ENCODE measurements at regions not wholly inside any gene's neighbourhood (a gene's known extent, or its start where the extent isn't known, plus 50 kb on each side); places are given as distances from the start of the nearest gene placed in this dataset.

DNA sequence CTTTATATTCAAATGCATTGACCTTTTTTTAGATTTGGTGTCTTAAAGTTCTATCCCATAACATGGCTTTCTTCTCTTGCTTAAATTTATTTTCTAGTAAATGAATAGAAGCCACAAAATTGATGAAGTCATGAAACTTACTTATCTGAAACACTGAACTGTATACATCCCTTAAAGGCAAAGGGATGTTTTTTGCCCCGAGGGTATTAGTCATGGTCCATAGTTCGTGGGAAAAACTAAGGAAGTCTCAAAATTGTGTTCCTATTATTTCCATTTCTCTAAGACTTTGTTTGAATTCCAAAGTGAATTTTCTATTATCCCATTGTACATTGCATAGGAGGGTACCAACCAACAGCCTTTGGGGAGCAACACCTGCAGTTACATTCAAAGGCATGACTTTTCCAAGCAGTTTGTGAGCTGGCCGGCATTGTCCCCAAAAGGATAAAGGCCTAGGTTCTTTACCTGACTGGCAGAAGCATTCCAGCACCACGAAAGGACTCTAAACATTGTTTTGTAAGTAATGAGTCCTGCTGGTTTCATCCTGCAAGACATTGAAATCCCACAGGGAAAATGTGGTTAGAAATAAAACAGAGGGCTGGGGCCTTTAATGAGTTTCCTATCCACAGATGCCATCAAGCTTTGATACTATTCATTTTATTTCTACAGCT, 473.5 kb downstream of the PRKD1 start:
- Histone ChIP-seq H3K27ac (ENCODE audit: low read depth, low read length) (no peak overlapping the region), H3K9me3 (ENCODE audit: control insufficient read depth in 2 of 3, low read length in 3 of 3) (no peaks in the 10 kb centered on the region), H3K27me3 (ENCODE audit: control insufficient read depth in 2 of 2, insufficient read depth in 2 of 2, low read length in 2 of 2) (no peaks in the 10 kb centered on the region), H3K4me3 (ENCODE audit: low read length) (no peak overlapping the region), H3K36me3 (ENCODE audit: control insufficient read depth in 2 of 3, insufficient read depth in 3 of 3, low read length in 3 of 3) (no peaks in the 10 kb centered on the region), H3K4me1 (ENCODE audit: control insufficient read depth in 2 of 2, insufficient read depth in 2 of 2, low read length in 2 of 2) (no peaks in the 10 kb centered on the region)
- H3K4me1 Mint-ChIP-seq: no peaks in the 10 kb centered on the region
- no peaks in the 10 kb centered on the region for H3K27me3 Mint-ChIP-seq
- H3K36me3 Mint-ChIP-seq: no peaks in the 10 kb centered on the region
- DNase-seq (no peak), ATAC-seq (no peak)
- no peak overlapping the region for H3K27ac Mint-ChIP-seq
- intact Hi-C loops (cut with micrococcal nuclease): no loop called here
- ChIA-PET CTCF (no interaction called here), POLR2A (no interaction called here)
- H3K9me3 Mint-ChIP-seq: peaks cover 0 to 5% (median under 1%) of the 10 kb centered on the region in 11 donors
- no peak overlapping the region for H3K4me3 Mint-ChIP-seq

DNA sequence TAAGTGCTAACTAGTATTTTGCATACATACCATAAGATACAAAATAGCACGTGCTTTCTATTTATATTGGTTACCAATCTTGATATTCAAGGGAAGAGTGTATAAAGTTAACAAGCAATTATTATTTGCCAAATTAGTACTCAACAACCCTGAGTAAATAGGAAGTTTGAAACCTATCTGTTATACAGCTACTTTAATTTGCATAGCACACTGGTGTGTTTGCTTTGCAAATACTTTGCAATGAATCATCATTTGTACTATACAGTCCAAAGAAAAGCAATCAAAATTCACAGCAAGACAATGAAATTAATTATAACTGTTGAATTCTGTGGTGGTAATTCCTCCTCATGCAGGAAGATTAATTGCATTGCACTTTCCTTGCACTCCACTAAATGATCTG, 469.1 kb downstream of the PRKD1 start:
- CTCF ChIA-PET: interaction anchor here (1.0 kb wide), 1 partner anchor 8 kb away, joined by 3 read pairs; no protein-coding TSS in a partner anchor
- no peak for DNase-seq

DNA sequence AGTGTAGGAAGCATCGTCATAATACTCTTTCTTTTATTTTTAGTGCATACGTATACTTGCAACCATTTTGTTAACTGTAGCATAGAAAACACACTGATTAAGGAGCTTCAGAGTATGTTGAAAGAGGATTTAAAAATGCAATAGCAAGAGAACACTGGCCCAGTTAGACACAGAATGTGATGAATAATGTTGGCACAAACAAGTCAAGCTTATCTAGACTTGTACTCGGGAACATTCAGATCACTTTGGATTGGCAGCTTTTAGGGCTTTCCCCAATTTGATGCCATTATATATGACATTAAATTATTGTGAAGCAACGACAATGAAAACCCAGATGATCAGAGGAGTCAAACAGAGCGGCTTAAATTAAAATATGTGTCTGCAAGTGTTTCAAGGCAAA, 468.1 kb downstream of the PRKD1 start:
- H3K27ac ChIP-seq (ENCODE audit: low read depth, low read length): no peak overlapping the region
- H3K36me3 Mint-ChIP-seq: no peaks in the 10 kb centered on the region
- DNase-seq: no peak
- H3K4me1 ChIP-seq (ENCODE audit: control insufficient read depth in 2 of 2, insufficient read depth in 2 of 2, low read length in 2 of 2): no peaks in the 10 kb centered on the region
- no peak for ATAC-seq
- no peaks in the 10 kb centered on the region for H3K9me3 ChIP-seq (ENCODE audit: control insufficient read depth in 2 of 3, low read length in 3 of 3)
- no peaks in the 10 kb centered on the region for H3K27me3 Mint-ChIP-seq
- H3K27ac Mint-ChIP-seq: no peak overlapping the region
- intact Hi-C loops (cut with micrococcal nuclease): no loop called here
- H3K9me3 Mint-ChIP-seq: peaks cover 0 to 19% (median 2%) of the 10 kb centered on the region in 11 donors
- no peaks in the 10 kb centered on the region for H3K27me3 ChIP-seq (ENCODE audit: control insufficient read depth in 2 of 2, insufficient read depth in 2 of 2, low read length in 2 of 2)
- no peak overlapping the region for H3K4me3 ChIP-seq (ENCODE audit: low read length)
- no peaks in the 10 kb centered on the region for H3K4me1 Mint-ChIP-seq
- no peaks in the 10 kb centered on the region for H3K36me3 ChIP-seq (ENCODE audit: control insufficient read depth in 2 of 3, insufficient read depth in 3 of 3, low read length in 3 of 3)
- CTCF ChIA-PET: interaction anchor here (1.0 kb wide), 1 partner anchor 9 kb away, joined by 3 read pairs; no protein-coding TSS in a partner anchor
- POLR2A ChIA-PET: no interaction called here
- no peak overlapping the region for H3K4me3 Mint-ChIP-seq

More for the DNA sequence above, 469.1 kb downstream of the PRKD1 start:
- no peak for ATAC-seq
- no peaks in the 10 kb centered on the region for H3K4me1 ChIP-seq (ENCODE audit: control insufficient read depth in 2 of 2, insufficient read depth in 2 of 2, low read length in 2 of 2)
- H3K9me3 ChIP-seq (ENCODE audit: control insufficient read depth in 2 of 3, low read length in 3 of 3): no peaks in the 10 kb centered on the region
- no peaks in the 10 kb centered on the region for H3K36me3 ChIP-seq (ENCODE audit: control insufficient read depth in 2 of 3, insufficient read depth in 3 of 3, low read length in 3 of 3)
- Mint-ChIP-seq H3K4me3 (no peak overlapping the region), H3K36me3 (no peaks in the 10 kb centered on the region), H3K27ac (no peak overlapping the region), H3K9me3 (peaks cover 0 to 16% (median 2%) of the 10 kb centered on the region in 11 donors), H3K27me3 (no peaks in the 10 kb centered on the region), H3K4me1 (no peaks in the 10 kb centered on the region)
- H3K27ac ChIP-seq (ENCODE audit: low read depth, low read length): no peak overlapping the region
- intact Hi-C loops (cut with micrococcal nuclease): no loop called here
- H3K27me3 ChIP-seq (ENCODE audit: control insufficient read depth in 2 of 2, insufficient read depth in 2 of 2, low read length in 2 of 2): no peaks in the 10 kb centered on the region
- POLR2A ChIA-PET: no interaction called here
- H3K4me3 ChIP-seq (ENCODE audit: low read length): no peak overlapping the region

DNA sequence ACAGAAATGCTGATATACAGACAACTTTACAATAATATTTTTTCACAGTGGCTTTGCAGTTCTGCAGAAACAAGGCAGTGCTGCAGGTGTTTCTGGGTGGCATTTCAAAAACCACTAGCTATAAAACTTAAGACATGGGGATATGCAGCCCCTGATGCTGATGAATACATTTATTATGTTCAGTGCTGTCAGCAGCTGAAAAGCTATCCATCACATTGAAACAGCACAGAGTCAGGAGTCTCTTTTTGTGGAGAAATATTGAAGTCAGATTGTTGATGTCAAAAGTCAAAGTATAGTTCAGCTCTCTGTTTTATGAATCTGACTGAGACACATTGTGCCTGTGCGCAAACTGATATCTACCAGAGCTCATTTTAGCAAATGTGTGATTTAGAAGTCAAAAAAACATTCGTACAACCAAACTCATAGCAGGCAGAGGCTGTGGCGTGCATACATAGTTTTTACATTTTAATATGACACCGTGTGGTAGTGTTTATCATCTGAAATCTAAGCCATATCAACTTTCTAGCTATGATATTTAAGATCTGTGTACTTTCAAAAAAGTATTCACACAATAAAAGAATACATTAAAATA, 467.6 kb downstream of the PRKD1 start:
- CTCF ChIA-PET: no interaction called here
- Histone ChIP-seq H3K36me3 (ENCODE audit: control insufficient read depth in 2 of 3, insufficient read depth in 3 of 3, low read length in 3 of 3) (no peaks in the 10 kb centered on the region), H3K27ac (ENCODE audit: low read depth, low read length) (no peak overlapping the region), H3K9me3 (ENCODE audit: control insufficient read depth in 2 of 3, low read length in 3 of 3) (no peaks in the 10 kb centered on the region), H3K4me1 (ENCODE audit: control insufficient read depth in 2 of 2, insufficient read depth in 2 of 2, low read length in 2 of 2) (no peaks in the 10 kb centered on the region), H3K4me3 (ENCODE audit: low read length) (no peak overlapping the region), H3K27me3 (ENCODE audit: control insufficient read depth in 2 of 2, insufficient read depth in 2 of 2, low read length in 2 of 2) (no peaks in the 10 kb centered on the region)
- Mint-ChIP-seq H3K27ac (no peak overlapping the region), H3K27me3 (no peaks in the 10 kb centered on the region), H3K9me3 (peaks cover 0 to 22% (median 2%) of the 10 kb centered on the region in 11 donors), H3K36me3 (no peaks in the 10 kb centered on the region), H3K4me1 (no peaks in the 10 kb centered on the region), H3K4me3 (no peak overlapping the region)
- no peak for ATAC-seq
- intact Hi-C loops (cut with micrococcal nuclease): no loop called here
- POLR2A ChIA-PET: no interaction called here
- no peak for DNase-seq

DNA sequence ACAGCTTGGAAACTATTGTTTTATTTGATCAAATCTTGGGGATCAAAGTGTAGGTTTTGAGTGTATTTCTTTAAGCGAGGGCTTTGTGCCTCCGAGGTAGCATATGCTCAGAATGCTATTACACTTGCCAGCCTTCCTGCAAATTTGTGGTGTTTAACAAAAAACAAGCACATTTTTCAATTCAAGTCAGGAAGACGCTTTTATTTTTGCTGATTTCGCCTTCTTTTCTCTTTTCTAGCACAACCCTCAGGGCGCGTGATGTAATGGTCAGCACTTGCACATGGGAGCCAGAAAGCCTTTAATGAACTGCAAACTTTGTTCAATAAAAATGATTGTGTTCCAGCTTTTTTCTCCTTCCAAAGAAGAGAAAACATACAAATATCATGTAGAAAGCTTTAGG, 466.5 kb downstream of the PRKD1 start:
- no peaks in the 10 kb centered on the region for H3K36me3 Mint-ChIP-seq
- Histone ChIP-seq H3K27me3 (ENCODE audit: control insufficient read depth in 2 of 2, insufficient read depth in 2 of 2, low read length in 2 of 2) (no peaks in the 10 kb centered on the region), H3K4me3 (ENCODE audit: low read length) (no peak overlapping the region), H3K27ac (ENCODE audit: low read depth, low read length) (no peak overlapping the region), H3K36me3 (ENCODE audit: control insufficient read depth in 2 of 3, insufficient read depth in 3 of 3, low read length in 3 of 3) (no peaks in the 10 kb centered on the region), H3K9me3 (ENCODE audit: control insufficient read depth in 2 of 3, low read length in 3 of 3) (no peaks in the 10 kb centered on the region), H3K4me1 (ENCODE audit: control insufficient read depth in 2 of 2, insufficient read depth in 2 of 2, low read length in 2 of 2) (no peaks in the 10 kb centered on the region)
- CTCF ChIA-PET: no interaction called here
- no peak overlapping the region for H3K27ac Mint-ChIP-seq
- no peaks in the 10 kb centered on the region for H3K27me3 Mint-ChIP-seq
- H3K4me3 Mint-ChIP-seq: no peak overlapping the region
- DNase-seq: no peak
- no peaks in the 10 kb centered on the region for H3K4me1 Mint-ChIP-seq
- POLR2A ChIA-PET: no interaction called here
- intact Hi-C loops (cut with micrococcal nuclease): no loop called here
- H3K9me3 Mint-ChIP-seq: peaks cover 0 to 22% (median 2%) of the 10 kb centered on the region in 11 donors
- no peak for ATAC-seq

DNA sequence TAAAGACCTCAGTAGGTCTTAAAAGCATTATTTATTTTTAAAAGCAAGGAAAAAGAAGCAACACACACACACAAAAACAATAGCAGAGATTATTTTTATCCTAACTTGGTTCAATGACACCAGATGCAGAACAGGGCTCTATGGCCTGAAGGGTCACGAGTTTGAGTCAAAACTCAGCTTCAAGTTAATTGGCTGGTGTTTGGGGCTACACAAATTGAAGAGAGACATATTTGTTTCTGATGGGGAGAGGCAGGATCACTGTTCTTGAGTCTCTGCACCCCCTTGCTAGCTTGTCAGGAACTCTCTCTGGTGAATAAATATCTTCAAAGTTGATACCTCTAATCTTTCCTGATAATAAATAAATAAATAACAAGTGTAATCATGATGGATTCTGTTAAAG, 466.1 kb downstream of the PRKD1 start:
- H3K27ac ChIP-seq (ENCODE audit: low read depth, low read length): no peak overlapping the region
- H3K4me1 ChIP-seq (ENCODE audit: control insufficient read depth in 2 of 2, insufficient read depth in 2 of 2, low read length in 2 of 2): no peaks in the 10 kb centered on the region
- POLR2A ChIA-PET: no interaction called here
- no peaks in the 10 kb centered on the region for H3K9me3 ChIP-seq (ENCODE audit: control insufficient read depth in 2 of 3, low read length in 3 of 3)
- no peak overlapping the region for H3K4me3 ChIP-seq (ENCODE audit: low read length)
- H3K36me3 ChIP-seq (ENCODE audit: control insufficient read depth in 2 of 3, insufficient read depth in 3 of 3, low read length in 3 of 3): no peaks in the 10 kb centered on the region
- H3K36me3 Mint-ChIP-seq: no peaks in the 10 kb centered on the region
- H3K4me1 Mint-ChIP-seq: no peaks in the 10 kb centered on the region
- no peak for ATAC-seq
- intact Hi-C loops (cut with micrococcal nuclease): no loop called here
- H3K27me3 Mint-ChIP-seq: no peaks in the 10 kb centered on the region
- CTCF ChIA-PET: no interaction called here
- H3K9me3 Mint-ChIP-seq: peaks cover 0 to 22% (median 2%) of the 10 kb centered on the region in 11 donors
- no peak overlapping the region for H3K27ac Mint-ChIP-seq
- no peaks in the 10 kb centered on the region for H3K27me3 ChIP-seq (ENCODE audit: control insufficient read depth in 2 of 2, insufficient read depth in 2 of 2, low read length in 2 of 2)
- H3K4me3 Mint-ChIP-seq: no peak overlapping the region
- no peak for DNase-seq

DNA sequence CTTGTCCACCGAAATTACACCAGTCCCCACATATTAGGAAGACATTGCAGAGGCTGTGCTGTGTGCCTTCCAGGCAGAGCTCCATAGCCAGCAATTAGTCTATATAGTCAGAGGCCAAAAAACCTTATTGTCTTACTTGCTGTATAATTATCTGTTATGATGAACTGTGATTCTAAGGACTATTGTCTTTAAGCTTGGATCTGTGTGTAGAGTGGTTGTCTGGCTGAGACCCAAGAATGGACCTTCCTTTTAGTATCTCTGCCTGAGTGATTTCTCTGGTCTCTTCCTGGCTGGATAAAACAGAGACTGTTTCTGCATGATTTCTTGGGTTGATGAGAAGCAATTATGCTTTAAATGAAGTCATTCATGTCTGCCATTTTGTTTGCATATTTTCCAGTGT, 465.3 kb downstream of the PRKD1 start:
- H3K27me3 ChIP-seq (ENCODE audit: control insufficient read depth in 2 of 2, insufficient read depth in 2 of 2, low read length in 2 of 2): no peaks in the 10 kb centered on the region
- H3K4me1 ChIP-seq (ENCODE audit: control insufficient read depth in 2 of 2, insufficient read depth in 2 of 2, low read length in 2 of 2): no peaks in the 10 kb centered on the region
- CTCF ChIA-PET: no interaction called here
- intact Hi-C loops (cut with micrococcal nuclease): no loop called here
- POLR2A ChIA-PET: no interaction called here
- no peak overlapping the region for H3K4me3 Mint-ChIP-seq
- no peaks in the 10 kb centered on the region for H3K36me3 ChIP-seq (ENCODE audit: control insufficient read depth in 2 of 3, insufficient read depth in 3 of 3, low read length in 3 of 3)
- H3K9me3 Mint-ChIP-seq: peaks cover 0 to 22% (median 2%) of the 10 kb centered on the region in 11 donors
- no peak overlapping the region for H3K27ac ChIP-seq (ENCODE audit: low read depth, low read length)
- peak overlapping the region in 1 of 9 donors; percentile 52 for H3K27ac Mint-ChIP-seq
- H3K4me3 ChIP-seq (ENCODE audit: low read length): no peak overlapping the region
- H3K4me1 Mint-ChIP-seq: no peaks in the 10 kb centered on the region
- ATAC-seq (no peak), DNase-seq (no peak)
- no peaks in the 10 kb centered on the region for H3K27me3 Mint-ChIP-seq
- no peaks in the 10 kb centered on the region for H3K9me3 ChIP-seq (ENCODE audit: control insufficient read depth in 2 of 3, low read length in 3 of 3)
- H3K36me3 Mint-ChIP-seq: no peaks in the 10 kb centered on the region
